Middle frontal gyrus (tissue), 1 donor: ENCODE measurements at regions not wholly inside any gene's neighbourhood (a gene's known extent, or its start where the extent isn't known, plus 50 kb on each side); places are given as distances from the start of the nearest gene placed in this dataset.
"Not testable (repeated sequence)": the region's sequence is repeated elsewhere in the genome, so short reads cannot be mapped to it uniquely, and the experiment has no call there.

Source experiments
- DNase-seq: peaks from one replicate; pipeline ENCODE4 v3.0.0-alpha.2; 2015; ENCODE audit warnings: low spot score; ENCODE audit errors: extremely low spot score

DNA sequence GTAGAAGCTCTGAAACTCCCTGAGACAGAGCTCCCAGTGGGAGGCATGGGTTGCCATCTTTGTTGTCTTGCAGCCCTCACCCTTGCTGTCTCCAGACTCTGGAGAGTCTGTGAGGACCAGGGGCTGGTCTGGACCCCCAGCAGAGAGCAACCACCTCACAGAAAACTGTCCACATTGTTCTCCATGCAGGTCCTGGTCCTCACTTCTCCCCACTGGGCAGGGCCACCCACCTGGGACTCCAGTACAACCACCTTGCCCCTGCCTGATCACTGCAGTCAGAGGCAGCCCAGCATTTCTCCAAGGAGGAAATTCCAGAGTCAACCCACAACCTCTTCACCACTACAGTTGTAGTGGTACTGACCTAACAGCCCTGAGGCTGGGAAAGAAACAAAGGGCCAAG, 285.6 kb upstream of the RPS23 start:
- DNase-seq = no peak

DNA sequence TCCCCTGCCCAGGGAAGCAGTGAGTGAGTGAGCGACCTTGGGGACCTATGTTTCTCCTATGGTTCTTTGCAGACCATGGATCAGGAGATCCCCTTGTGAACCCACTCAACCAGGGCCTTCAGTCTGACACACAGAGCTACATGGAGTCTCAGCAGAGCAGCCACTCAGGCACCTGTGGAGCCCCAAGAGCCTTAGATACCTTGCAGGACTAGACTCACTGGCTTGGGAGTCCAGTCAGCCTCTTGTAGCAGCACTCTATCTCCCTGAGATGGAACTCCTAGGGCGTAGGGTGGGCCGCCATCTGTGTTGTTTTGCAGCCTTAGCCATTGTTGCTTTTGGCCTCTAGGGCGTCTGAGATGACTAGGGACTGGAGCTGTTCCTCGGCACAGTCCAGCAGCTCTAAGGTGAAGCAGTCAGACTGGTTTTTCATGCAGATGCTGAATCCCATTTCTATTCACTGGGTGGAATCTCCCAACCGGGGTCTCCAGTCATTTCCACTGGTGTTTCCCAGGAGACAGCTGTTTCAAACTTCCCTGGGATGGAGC, 284.6 kb upstream of the RPS23 start:
- DNase-seq = no peak

GRCh38 chr5:82561797-82562196, 283.6 kb upstream of the RPS23 start:
- no peak for DNase-seq

DNA sequence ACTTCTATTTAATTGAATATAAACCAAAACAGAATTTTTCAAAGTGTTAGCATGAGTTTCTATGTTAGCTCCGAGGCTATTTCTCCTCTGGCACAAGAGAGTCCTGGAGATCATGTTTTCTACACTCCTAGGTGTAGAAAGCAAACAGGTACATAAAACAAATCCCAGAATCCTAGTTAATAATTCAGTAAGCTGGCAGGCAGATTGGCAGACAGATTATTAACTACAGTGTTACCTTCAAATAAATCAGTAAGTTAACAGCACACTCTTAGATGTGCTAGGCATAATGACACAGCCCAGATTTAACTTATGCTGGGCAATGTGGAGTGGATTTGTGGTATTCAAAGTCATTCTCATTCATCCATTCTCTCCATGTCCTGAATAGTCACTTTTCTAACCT, 282.8 kb upstream of the RPS23 start:
- no peak for DNase-seq

DNA sequence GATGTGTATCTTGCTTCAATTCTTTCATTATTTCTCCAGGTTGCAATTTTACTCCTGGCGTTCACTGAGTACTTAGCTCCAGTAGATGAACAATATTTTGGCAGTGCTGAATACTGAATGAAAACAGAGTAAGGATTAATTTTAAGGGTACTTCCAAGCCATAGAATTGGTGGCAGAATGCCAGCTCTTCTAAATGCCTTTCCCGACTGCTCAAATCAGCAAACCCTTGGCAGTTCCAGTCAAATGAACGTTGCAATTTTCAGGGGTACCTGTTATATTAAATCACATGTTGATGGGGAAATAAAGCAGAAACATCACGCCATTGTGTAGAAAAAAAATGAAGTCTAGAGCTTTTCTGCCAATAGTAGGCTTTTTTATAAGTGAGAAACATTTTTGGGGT, 282.4 kb upstream of the RPS23 start:
- no peak for DNase-seq

- no peak for DNase-seq
These were observed 273.8 kb upstream of the RPS23 start for GRCh38 chr5:82551840-82552385.

GRCh38 chr5:82551192-82551591, 273.0 kb upstream of the RPS23 start:
- no peak for DNase-seq

GRCh38 chr5:82549263-82549662, 271.1 kb upstream of the RPS23 start:
- no peak for DNase-seq

DNA sequence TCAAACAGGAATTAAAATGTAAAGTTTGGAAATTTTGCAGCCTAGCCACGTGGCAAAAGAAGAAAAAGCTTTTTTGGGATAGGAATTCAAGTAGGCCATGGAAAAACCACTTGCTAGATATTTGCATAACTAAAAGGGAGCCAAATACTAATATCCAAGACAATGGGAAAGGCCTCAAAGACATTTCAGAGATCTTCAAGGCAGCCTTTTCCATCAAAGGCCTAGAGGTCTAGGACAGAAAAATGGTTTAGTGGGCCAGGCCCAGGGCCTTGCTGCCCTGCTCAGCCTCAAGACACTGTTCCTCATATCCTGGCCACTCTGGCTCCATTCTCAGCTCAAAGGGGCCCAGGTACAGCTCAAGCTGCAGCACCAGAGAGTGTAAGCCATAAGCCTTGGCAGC, 265.9 kb upstream of the RPS23 start:
- DNase-seq = no peak

DNA sequence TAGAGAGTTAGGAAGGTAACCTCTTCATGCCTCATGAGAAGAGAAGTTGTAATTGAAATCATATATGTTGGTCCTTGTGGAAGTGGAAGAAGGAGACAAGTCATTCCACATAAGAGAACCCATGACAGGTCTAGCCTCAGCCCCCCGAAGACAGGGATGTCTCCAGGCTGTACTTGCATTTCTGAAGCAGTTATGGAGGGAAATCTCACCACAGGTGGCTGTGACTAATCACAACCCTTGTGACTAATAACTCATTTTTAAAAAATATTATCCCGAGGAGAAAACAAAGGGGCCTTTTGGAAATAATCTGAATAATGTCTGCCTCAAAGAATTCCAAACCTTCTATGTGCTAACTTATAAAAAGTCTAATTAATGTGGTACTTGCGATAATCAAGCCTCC, 262.1 kb upstream of the RPS23 start:
- DNase-seq = no peak

DNA sequence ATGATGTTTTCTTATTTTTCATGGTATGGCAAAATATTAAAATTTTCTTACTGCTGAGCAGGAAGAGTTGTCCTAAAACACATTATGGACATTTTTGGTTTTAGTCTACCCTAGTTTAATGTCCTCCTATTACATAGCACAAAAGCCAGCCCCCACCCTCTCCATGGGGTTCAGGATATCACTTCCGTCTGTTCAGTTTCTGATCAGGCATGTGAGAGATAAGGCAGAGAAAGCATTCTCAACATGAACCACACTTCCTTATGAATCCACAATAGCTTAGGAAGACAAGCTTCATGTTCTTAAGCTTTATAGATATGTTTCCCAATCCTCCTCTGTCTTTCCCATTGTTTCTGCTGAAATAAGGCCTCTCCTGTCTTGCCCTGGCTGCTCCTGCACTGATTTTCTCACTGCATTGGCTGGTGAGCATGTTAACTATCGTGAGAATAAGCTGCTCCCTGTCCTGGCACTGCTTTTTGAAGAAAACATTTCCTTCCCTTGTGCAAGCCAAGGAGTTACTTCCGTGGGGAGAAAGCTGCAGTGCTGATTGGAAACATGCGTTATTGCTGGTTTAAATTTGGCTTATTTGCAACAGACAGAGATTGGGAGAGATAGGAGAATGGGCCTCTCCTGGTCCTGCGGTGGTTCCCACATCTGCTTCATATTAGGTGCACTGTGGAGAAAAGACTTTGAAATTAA, 260.3 kb upstream of the RPS23 start:
- no peak for DNase-seq

DNA sequence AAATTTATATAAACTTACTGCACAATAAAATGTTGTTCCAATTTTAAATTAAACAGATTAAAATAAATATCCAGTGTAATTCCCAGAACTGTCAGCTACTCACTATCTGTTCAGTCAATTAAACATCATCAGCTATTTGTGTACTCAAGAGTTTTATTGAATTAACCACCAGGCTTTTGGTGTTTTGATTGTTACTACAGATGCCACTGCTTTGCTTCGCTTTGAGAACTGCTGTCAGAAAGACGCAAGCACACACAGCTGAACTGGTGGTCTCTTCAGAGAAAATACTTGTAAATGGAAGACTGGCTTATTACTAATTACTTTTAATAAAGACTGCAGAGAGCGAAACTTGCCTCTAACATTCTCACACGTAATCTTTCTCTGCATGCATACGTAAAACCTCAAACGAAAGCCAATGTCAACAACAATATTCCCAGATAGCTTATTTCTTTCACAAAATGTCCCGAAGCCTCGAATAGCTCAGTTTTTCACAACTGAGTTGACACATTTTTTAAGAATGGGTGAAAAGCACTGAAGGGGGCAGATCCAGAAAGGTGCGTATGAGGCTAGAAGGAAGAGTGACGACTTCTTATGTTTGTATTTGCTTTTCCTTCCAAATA, 259.6 kb upstream of the RPS23 start:
- no peak for DNase-seq

- DNase-seq = no peak
These were observed 256.8 kb upstream of the RPS23 start for GRCh38 chr5:82534986-82535385.

- not testable (repeated sequence) for DNase-seq
These were observed 253.9 kb upstream of the RPS23 start for GRCh38 chr5:82532075-82532474.

DNA sequence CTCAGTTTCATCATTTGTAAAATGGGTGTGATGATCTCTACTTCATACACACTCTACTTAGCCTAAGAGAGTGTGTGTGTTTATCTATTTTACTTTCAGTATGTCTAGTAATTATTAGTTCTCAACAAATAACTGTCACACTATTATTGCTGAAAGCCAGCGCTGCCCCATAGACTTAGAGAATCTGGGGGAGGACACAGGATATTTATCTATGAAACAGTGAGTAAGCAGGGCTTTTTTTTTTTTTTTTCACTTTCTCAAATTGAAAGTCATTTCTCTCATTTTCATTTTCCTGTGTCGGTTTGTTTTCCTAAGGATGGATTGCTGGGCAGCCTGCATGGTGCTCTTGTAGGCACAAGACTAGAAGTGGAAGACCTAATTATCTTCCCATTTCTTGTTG, 248.4 kb upstream of the RPS23 start:
- DNase-seq = no peak

DNA sequence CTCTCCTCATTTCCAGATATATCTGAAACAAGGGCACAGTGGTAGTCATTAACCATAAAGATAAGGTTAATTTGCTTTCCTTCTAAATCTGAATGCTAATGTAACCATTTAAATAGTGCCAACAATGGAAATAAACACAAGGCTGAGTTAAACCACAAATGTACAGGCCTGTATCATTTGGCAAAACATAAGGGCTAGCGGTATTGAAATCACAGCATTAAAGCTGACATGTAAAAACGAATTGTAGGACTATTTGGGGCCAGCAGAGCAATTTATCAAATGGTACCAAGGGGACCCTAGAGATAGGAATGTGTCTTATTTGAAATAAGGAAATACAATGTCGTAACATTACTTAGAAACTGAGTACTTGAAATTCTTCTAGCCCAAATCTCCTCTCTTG, 247.5 kb upstream of the RPS23 start:
- DNase-seq = no peak

DNA sequence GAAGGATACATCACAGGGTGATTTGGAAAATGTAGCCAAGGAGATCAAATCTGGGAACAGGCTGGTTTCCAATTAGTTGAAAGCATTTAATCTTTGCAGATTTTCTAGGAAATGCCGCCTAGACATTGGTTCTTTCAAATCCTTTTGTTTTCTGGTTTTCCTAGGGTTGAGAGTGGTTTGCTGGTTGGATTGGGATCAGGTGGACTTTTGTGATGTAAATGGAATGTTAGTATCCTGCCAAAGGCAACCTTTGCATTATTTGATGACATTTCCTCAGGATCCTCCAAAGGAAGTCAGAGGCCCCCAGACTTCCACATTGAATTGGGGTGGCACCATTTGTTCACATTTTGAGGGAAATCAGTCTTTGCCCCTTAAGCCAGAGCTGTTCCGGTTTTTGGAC, 245.5 kb upstream of the RPS23 start:
- DNase-seq = no peak

DNA sequence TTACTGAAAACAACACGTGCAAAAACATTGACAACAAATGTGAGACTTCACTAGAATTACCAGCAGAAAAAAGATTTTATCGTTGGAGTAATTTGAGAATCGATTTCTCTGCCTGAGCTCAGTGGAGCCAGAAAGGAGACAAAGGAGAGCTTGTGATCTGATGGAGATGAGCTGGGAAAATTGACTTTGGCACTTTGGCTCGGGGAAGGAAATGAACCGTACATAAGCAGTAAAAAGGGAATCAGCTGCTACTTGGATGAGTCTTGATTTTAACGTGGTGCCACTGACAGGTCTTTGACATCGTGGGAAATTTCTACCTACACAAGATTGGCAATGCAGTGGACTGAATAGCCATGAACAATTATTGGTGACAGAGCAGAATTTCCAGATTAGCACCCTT, 244.7 kb upstream of the RPS23 start:
- DNase-seq = no peak

GRCh38 chr5:82521431-82522051, 243.4 kb upstream of the RPS23 start:
- DNase-seq = no peak

GRCh38 chr5:82519558-82519957, 241.4 kb upstream of the RPS23 start:
- DNase-seq = no peak

GRCh38 chr5:82517544-82518075, 239.5 kb upstream of the RPS23 start:
- DNase-seq = no peak

GRCh38 chr5:82513738-82514137, 235.6 kb upstream of the RPS23 start:
- no peak for DNase-seq
